ENCODE measurements at regions not wholly inside any gene's neighbourhood (a gene's known extent, or its start where the extent isn't known, plus 50 kb on each side); places are given as distances from the start of the nearest gene placed in this dataset.

DNA sequence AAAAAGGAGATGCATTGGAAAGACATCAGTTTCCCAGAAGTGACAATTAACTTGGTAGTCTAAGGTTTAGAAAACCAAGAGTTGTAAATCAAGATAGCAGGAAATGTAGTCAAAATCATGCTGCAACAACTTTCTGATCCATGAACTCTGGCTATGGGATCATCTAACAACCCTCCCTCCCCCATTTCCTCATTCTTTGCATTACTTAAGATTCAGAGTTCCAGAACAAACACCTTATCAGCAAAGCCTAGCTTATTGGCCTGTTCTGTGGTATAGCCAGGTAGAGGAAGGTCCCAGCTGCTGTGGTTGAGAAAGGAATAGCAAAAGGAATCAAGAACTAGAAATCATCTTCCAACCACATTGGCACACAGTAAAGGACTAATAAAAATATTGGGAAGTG, 651.1 kb downstream of the METTL15 start:
- DNase-seq, result no peak

DNA sequence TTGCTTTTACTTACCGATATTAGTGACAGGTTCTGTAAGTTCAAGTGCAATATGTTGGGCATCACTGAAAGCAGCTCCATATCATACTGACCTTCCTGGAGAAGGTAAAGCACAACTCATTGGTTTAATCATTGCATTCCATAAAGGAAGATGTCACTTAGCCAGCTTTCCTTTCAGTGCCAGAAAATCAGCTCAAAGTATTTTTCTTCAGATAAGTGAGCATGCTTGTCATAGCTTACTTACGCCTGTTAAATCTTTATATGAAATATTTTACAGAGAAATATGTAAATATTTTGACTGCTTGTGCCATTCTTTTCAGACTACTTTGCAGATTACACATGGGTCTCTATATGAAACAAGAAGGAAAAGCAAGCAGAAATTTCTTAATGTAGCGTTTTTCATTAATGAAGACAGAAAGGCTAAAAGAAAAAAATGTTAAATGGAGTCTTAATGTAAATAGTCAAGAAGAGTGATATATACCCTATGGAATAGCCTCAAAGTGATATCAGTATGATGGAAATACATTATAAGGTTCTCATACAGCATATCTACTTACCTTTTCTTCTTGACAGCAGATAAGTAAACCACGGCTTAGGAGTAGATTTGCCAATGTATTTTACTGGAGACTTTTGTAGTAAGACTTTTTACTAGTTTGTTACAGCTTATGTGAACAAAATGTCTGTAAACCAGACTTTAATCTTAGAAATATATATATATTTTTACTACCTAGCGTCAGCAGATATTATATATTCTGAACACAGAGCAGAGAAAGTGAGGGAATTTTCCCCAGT, 649.7 kb downstream of the METTL15 start:
- no peak for DNase-seq

DNA sequence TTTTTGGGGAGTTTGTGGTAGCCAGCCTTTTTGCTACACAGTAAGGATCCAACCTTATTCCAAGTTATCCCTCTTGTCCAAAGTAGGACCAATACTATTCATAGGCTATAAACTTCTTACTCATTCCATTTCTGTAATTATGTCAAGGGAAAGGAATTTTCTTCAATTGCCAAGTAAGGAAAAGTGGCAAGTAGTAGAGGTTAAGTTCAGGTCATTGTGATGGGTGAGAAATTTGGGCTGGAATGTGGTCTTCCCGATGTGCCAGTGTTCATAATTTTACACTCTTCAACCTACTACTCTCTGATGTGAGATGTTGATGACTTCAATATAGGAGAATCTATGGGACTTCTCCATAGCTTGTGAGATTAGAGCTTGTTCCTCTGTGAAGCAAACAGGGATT, 648.8 kb downstream of the METTL15 start:
- DNase-seq, result no peak

DNA sequence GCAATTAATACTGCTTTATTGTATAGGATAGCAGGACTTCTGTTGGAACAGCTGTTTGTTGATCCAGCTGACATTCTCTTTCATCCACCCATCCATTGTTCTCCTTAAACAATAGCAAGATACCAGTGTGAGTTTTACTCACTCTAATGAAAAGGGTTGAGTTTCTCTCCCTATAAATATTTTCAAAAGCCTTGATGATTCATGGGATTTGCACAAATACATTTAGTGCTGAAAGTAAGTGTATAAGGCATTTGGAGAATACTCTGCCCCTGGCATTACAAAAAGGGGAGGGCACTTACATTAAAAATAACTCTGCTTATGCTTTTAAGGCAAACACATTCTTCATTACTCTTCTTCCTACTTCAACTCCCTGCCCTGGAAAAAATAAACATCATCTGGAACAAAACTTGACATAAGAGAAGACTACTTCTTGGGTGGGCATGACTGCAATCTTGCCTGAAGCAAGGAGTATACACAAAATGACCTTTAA, 634.9 kb downstream of the METTL15 start:
- DNase-seq, result no peak

DNA sequence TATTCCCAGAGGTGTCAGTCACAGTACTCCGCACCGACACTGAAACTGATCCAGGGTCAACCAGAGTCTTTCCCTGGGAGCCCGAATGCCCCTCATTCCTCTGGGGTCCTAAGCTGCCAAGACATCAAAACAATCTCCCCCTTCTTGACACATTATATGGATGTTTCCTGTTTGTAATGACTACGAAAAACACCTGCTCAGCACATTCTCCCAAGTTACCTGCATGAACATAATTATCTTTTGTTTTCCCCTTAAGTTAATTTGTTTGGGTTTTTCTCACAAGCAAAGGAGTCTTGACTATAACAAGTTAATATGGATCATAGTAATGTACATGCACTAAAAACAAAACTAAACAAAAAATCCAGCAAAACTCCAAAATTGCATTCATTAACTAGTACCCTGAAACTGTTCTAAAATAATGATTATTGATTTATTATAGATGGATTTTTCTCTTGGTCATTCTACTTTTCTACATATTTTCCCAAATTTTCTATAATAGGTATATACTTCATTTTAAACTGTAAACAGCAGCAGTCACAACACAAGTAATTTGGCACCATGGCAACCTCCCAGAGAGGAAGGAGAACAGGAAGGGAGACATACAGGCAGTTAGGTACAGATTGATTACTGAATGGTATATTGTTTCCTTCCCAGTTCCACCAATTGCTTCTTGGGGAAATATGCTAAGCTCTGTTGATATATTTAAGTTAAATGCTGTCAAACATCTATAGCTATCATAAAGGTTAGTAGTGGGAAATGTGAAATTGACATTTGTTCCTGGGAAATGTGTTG, 631.5 kb downstream of the METTL15 start:
- DNase-seq, result no peak

DNA sequence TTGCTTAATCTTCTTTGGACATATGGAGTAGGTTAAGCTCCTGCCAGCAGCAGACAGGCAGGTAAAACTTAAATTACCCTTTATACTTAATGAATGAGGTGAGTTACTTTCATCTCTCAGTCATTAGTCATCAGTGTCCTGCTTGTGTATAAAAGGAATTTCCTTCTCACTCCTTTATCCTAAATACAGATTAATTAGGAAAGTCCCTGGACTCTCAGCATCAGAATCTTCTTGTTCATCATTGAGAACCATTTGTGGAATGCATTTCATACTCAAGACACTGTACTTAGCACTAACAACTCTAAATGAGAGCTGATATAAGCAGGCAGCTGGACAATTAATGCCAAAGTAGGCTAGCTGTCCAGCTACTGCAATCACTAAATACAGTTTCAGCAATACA, 630.4 kb downstream of the METTL15 start:
- no peak for DNase-seq

DNA sequence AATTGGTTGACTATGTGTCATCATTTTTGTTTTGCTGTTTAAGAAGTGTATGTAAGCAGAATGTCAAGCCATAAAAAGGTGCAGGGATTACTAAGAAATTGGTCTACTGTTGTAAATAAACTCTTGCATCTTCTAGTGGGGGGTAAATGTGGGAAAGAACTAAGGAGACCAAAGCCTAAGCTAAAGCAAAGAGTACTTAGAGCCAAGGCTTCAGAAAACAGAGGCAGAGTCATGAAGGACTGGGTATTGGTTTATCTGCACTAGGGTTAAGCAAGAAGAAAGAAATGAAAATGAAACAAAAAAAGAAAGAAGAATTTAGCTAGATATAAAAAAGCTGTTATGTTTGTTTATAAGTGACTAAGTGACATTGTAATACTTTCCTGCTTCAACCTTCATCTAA, 628.1 kb downstream of the METTL15 start:
- no peak for DNase-seq

DNA sequence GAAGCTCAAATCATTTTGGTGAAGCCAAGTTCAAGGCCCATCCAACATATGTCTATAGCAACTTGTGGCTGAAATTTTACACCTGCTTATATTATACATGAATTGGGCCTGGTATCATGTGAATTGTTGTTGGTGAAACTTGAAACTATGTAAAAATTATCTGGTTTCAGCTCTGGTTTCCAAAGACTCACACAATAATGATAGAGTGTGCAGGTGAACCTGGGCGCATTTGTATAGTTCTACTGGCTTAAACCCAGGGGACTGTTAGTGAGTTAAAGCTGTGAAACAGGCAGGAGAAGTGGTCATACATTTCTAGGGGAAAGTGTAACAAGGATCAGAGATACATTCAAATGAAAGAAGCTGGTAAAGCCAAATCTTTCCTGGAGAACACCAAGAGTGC, 627.3 kb downstream of the METTL15 start:
- DNase-seq, result no peak

DNA sequence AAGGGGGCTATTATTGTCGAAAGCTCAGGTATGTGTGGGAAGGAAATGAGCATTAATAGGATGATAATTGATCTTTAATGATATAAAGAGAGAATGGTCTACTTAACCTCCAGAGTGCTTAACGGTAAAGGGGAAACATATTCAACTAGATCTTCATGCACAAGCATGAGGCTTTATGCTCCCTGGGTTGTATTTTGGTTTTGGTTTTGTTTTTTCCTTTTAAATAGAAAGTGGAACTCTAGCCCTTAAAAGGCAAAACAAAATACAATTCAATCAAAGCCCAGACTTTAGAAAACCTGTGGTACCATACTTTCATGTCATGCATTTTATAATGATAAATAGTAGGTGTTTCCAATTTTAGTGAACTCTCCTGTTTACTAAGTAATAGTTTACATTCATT, 622.7 kb downstream of the METTL15 start:
- DNase-seq, result no peak

DNA sequence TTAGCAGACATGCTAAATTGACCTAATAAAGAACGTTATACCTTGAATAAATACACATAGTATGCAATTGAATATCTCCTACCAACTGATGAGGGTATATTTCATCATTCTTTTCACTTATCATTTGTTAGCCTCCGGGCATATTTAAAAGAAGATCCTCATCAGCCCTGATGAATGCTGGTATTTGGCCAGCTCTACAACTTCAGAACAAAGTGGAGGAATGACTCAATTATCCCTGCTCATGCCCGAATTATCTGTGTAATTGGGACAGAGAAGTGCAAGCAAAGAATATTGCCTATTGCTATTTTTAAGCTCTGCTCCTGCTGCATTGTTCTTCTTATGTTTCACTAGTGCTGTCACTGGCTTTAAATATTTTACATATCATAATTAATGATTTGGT, 622.1 kb downstream of the METTL15 start:
- no peak for DNase-seq

DNA sequence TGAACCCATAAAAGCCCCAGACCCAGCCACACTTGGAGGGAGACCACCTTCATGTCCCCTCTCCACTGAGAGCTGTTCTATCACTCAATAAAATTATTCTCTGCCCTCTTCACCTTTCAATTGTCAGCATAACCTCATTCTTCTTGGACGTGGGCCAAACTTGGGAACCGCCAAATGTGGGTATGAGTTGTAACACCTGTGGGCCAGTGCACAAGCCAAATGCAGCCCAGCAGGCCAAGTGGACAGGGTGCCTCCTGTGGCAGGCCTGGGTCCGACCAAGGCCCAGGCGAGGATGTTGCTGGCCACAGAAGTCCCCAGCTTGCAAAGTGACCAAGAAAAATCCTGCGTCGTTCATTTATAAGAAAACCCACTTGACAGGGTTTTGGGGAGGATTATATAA, 621.2 kb downstream of the METTL15 start:
- no peak for DNase-seq

DNA sequence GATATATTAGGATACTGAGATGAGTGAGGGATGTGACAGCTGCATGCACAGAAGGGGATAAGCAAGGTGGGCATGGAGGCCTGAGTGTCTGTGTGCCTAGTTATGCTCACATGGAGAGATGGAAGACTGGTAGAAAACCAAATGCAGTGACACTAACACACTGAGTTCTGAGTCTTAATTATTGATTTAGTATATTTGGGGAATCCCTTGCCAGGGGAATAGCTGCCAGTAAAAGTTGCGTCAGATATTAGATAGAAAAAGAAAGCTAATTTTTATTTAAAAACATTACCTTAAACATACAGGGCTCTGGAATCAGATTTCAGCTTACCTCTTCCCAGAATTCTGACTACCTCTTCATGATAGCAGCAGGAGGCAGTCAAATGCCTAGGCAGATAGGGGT, 620.5 kb downstream of the METTL15 start:
- no peak for DNase-seq

DNA sequence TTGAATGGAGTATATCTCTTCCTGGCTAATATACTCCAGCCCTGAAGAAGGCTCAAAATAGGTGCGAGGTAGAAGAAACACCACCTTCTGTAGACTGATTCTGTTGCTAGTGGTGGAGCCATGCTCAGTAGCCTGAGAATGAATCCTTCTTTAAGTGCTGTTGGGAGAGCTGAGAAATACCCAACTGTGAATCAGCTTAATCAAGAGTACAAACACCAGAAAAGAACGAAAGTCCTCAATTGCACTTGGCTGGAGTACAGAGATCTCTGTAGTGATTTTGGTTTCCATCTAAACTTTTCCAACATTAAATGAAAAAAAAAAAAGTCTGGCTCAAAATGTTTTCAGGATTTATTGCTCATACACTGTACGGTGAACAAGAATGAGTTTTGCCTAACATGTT, 619.1 kb downstream of the METTL15 start:
- no peak for DNase-seq

DNA sequence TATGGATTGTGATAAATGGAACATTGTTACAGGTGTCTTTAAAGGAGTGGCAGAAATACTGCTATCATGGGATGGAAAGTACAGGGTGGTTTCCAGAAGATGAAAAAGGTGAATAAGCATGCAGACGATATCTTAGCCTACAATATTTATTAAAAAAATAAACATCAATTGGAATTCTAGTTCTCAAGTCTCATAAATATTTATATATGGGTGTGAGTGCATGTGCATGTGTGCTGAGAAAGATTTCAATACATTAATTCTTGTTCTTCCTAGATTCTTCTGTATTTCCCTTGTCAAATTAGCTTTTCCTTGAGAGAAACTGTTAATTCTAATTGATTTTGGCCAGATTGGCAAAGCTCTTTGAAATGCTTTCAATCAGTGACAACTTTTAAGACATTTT, 618.2 kb downstream of the METTL15 start:
- DNase-seq, result no peak

DNA sequence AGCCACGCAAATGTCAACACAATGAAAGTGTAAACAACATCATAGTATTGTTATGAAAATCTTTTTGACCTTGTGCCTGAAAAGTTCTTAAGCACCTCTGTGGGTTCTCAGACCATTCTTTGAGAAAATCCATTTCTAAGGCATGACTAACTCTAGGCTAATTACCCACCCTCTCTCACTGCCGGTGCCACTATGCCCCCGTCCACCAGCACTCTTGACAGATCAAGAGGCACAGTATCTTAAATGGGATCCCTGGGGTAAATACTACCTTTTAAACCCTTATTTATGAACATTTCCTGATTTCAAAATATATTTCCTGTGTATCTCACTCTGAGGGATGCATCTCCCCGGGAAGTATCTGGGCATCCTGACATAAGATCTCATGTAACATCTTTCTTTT, 607.5 kb downstream of the METTL15 start:
- DNase-seq, result no peak

DNA sequence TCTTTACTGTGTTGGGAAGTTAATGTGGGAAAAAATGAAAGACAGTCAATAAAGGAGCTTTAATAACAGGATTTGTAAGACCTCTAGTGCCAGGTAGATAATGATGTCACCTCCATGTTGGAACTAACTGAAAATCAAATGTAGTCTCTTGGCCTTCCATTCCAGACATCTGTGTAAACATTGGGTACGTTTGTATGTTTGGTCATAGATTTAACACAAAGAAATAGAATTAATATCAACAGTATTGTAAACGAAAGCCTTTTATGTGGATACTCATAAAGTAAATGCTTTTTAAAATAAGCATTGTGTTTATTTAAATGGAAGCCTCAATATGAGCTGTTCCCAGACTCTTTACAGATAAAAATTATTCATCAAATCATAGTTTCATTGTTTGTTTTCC, 605.7 kb downstream of the METTL15 start:
- no peak for DNase-seq

DNA sequence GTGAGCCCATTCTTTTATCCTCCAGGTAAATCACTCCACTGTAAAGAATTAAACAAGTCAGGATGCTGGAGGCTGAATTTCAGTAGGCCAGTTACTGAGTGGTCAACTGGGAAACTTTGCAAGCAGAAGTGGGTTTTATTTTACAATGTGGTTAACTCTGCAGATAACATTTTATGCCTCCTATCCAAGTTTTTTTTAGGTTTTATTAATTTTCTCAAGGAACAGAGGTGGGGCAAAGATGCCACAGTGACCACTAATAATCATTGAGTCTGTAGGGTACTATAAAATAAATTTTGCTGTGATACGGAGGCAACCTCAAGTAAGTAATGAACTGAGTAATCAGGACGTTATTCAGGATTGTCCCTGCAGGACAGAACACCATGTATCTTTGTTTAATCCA, 599.9 kb downstream of the METTL15 start:
- DNase-seq, result no peak

DNA sequence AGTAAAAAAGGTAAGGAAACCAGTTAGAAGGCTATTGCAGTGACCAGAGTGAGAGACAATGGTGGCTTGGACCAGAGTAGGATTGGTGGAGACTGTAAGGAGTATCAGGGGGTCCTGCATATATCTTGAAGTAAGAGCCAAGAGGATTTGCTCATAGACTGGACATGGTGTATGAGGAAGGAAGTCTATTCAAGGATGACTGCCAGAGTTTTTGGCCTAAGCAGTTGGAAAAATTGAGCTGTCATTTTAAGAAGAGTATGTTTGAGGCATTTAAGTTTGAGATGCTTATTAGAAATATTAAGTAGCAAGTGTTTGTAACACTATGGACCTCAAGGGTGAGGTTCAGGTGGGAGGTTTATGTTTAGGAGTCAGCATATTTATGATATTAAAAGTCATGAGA, 596.6 kb downstream of the METTL15 start:
- DNase-seq, result no peak

DNA sequence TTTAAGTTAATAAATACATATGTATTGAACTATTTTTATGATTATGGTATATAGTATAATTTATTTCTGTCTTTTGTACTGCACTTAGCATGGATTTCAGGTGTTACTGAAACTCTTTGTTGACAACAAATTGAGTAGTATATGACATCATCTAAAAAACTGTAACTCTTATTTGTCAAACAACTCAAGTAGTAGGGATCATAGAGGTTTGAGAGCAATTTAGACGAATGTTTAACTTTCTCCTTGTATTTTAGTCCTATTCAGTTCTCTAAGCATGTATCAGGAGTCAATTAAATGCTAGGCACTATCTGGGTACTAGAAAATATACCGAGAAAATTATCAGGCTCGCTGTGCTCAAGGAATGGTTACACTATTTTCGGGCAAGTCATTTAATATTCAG, 595.2 kb downstream of the METTL15 start:
- DNase-seq, result no peak

DNA sequence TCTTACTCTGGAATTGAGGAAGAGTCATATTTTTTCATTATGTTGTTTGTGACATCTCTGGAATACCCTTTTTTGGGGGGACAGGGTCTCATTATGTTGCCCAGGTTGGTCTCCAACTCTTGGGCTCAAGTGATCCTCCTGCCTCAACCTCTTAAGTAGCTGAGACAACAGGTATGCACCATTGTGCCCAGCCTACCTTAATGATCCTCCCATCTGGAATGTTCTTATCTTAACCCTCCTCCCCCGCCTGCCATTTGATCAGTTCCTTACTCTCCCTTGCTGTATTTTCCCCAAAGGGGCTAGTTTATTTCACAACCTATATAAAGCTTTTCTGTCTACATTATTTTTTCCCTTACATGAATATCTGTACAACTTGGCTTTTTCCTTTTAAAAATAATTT, 594.7 kb downstream of the METTL15 start:
- no peak for DNase-seq

DNA sequence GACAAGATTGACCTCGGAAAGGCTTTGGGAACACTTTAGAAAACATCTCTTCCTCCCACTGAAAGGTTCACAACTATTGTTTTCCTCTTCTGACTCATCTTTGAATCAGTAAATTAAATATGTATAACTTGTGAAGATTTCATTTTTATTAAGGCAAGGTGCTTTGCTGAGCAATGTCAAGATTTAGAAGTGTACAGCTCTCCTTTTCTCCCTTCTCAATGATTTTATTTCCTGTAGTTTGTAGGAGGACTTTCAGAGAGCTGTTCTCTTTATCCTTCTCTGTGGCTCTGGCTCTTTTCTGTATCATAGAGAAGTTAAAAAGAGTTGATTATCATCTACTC, 594.2 kb downstream of the METTL15 start:
- no peak for DNase-seq

DNA sequence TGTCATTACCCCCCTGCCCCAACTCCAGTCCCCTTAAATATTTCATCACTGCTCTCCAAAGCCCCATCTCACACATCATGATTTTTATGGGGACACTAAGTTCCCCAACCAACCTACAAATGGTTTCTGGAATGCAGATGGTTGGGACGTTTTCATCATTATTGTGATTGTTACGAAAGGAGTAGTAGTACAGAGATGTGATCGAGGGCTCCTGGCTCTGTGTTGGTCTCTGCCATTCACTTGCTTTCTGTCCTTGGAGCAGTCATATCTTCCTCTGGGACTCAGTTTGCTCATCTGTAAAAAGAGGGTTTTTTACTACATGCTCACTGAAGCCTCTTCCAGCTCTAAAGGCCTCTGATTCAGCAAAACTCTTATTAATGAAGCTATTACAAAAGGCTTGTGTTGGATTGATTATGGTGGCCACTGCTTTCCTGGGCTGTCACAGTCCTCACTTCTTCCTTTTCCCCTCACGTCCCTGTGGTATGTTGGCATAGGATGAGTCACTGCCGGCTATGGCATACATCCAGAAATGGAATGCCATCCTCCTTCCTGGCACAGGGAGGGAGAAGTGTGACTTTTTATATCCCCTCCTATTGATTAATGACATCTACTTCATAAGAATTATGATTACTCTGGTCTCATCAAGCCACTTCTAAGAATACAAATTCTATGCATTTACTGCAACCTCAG, 593.7 kb downstream of the METTL15 start:
- DNase-seq, result no peak

DNA sequence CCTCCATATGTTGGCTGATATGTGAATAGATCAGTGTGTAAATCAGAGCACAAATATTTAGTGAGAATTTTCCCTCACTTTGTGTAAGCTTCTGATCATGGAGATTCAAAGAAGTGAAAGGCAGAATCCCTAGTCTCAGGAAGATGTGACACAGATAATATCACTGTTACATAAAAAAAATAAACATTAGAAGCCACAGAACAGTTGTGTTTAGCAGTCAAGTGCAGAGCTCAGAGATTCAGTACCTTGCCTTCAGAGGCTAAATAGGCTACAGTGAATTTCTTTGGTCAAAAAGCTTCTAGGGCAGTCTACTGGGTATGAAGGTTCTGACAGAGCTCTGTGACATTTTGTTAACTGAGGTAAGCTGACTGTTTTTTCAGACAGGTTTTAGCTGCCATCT, 591.5 kb downstream of the METTL15 start:
- DNase-seq, result no peak
